SK-N-SH (cell line): ENCODE measurements at regions not wholly inside any gene's neighbourhood (a gene's known extent, or its start where the extent isn't known, plus 50 kb on each side); places are given as distances from the start of the nearest gene placed in this dataset.

Source experiments
- CTCF ChIA-PET: fragments of 300-600, 350-600 bp; formaldehyde crosslinking; extraction: SDS; loops from one replicate; lab custom pipeline; 2021; lab: Yijun Ruan, JAX
- POLR2A ChIA-PET: fragments of 350-600 bp; sonication (Branson Sonifier 250); formaldehyde crosslinking; extraction: SDS; loops from one replicate; lab custom pipeline; 2020; ENCODE audit warnings: antibody characterized with exemption, inconsistent platforms; lab: Yijun Ruan, JAX
- DNase-seq: peaks from one replicate; pipeline ENCODE4 v3.0.0; 2012
- H2AFZ ChIP-seq: fragments of 200-600 bp; sonication (generic); 2 replicates; pipeline ENCODE4 v1.8.1; 2016; ENCODE audit warnings: antibody characterized with exemption, mild to moderate bottlenecking, low read depth
- H3F3A ChIP-seq: fragments of 200-600 bp; sonication (generic); replicated peaks from 2 replicates; pipeline ENCODE3; 2016; ENCODE audit warnings: antibody characterized with exemption, mild to moderate bottlenecking; ENCODE audit not compliant: insufficient read depth
- H3K27ac ChIP-seq, 2 experiments: fragments of 200-500 bp in 1 of 2; fragments of 200-600 bp in 1 of 2; sonication (Bioruptor generic) in 1 of 2; sonication (generic), shearing (Covaris generic) in 1 of 2; 2 replicates each; pipeline versions ENCODE4 v1.5.1 to v1.6.1; 2014 to 2016; ENCODE audit warnings: low read depth in 2 of 2, inconsistent platforms in 1 of 2, low read length in 1 of 2, mild to moderate bottlenecking in 1 of 2, mixed read lengths in 1 of 2
- H3K27me3 ChIP-seq: fragments of 200-600 bp; sonication (generic), shearing (Covaris generic); 2 replicates; pipeline ENCODE4 v1.6.1; 2016; ENCODE audit warnings: mixed run types; ENCODE audit not compliant: insufficient read depth
- H3K36me3 ChIP-seq, 2 experiments: fragments of 200-500 bp in 1 of 2; fragments of 200-600 bp in 1 of 2; sonication (Bioruptor generic) in 1 of 2; sonication (generic) in 1 of 2; replicated peaks in 1 of 2; 2 replicates each; pipeline versions ENCODE3 to v1.5.1; 2014 to 2016; ENCODE audit warnings: low read length in 1 of 2, mild to moderate bottlenecking in 1 of 2; ENCODE audit not compliant: insufficient read depth in 2 of 2, control insufficient read depth in 1 of 2
- H3K4me1 ChIP-seq, 2 experiments: fragments of 200-500 bp in 1 of 2; fragments of 200-600 bp in 1 of 2; sonication (Bioruptor generic) in 1 of 2; sonication (generic), shearing (Covaris generic) in 1 of 2; 2 replicates each; pipeline versions ENCODE4 v1.5.1 to v1.6.1; 2014 to 2016; ENCODE audit warnings: low read depth in 1 of 2, low read length in 1 of 2, mixed run types in 1 of 2; ENCODE audit not compliant: insufficient read depth in 2 of 2, control insufficient read depth in 1 of 2
- H3K4me2 ChIP-seq: fragments of 200-600 bp; sonication (generic), shearing (Covaris generic); 2 replicates; pipeline ENCODE4 v1.6.1; 2017; ENCODE audit warnings: mixed run types
- H3K4me3 ChIP-seq, 2 experiments: fragments of 200-500 bp in 1 of 2; fragments of 200-600 bp in 1 of 2; sonication (Bioruptor generic) in 1 of 2; sonication (generic), shearing (Covaris generic) in 1 of 2; 2 replicates each; pipeline versions ENCODE4 v1.5.1 to v1.8.1; 2014 to 2016; ENCODE audit warnings: low read depth in 2 of 2, inconsistent platforms in 1 of 2, low read length in 1 of 2, mild to moderate bottlenecking in 1 of 2, mixed read lengths in 1 of 2, moderate library complexity in 1 of 2
- H3K79me2 ChIP-seq: fragments of 200-600 bp; sonication (generic); 2 replicates; pipeline ENCODE4 v1.8.1; 2017; ENCODE audit warnings: mild to moderate bottlenecking; ENCODE audit not compliant: insufficient read depth
- H3K9ac ChIP-seq: fragments of 200-600 bp; sonication (generic); 2 replicates; pipeline ENCODE4 v1.6.1; 2017; ENCODE audit warnings: mixed run types
- H3K9me2 ChIP-seq: fragments of 200-600 bp; sonication (generic); 2 replicates; pipeline ENCODE4 v1.6.1; 2017; ENCODE audit warnings: mixed run types
- H3K9me3 ChIP-seq: fragments of 200-600 bp; sonication (generic); 2 replicates; pipeline ENCODE4 v1.6.1; 2017; ENCODE audit warnings: mixed run types, mild to moderate bottlenecking, moderate library complexity
- H4K20me1 ChIP-seq: fragments of 200-600 bp; sonication (generic); 2 replicates; pipeline ENCODE4 v1.6.1; 2017; ENCODE audit warnings: mild to moderate bottlenecking, mixed run types; ENCODE audit not compliant: insufficient read depth
- CHD2 ChIP-seq: fragments of 150-350 bp; IDR thresholded peaks from 2 replicates; pipeline ENCODE4 v1.6.1; 2018; ENCODE audit warnings: low read length; ENCODE audit not compliant: partially characterized antibody
- EP300 ChIP-seq, 2 experiments: IDR thresholded peaks; 2 replicates each; pipeline versions ENCODE4 v1.4.0 to v1.6.1; 2012; ENCODE audit warnings: borderline replicate concordance in 1 of 2, low read depth in 1 of 2, low read length in 1 of 2
- EZH2phosphoT487 ChIP-seq: fragments of 200-600 bp; sonication (generic); IDR thresholded peaks from 2 replicates; pipeline ENCODE4 v1.6.1; 2017; ENCODE audit warnings: low read depth, mixed run types, mild to moderate bottlenecking, antibody characterized with exemption, moderate library complexity, borderline replicate concordance
- FOXJ3 ChIP-seq: sonication (generic); formaldehyde crosslinking; IDR thresholded peaks from 2 replicates; pipeline ENCODE4 v1.5.1; 2020; ENCODE audit warnings: mild to moderate bottlenecking, missing genetic modification reagents
- FOXM1 ChIP-seq: IDR thresholded peaks from 2 replicates; pipeline ENCODE4 v1.4.0; 2012; ENCODE audit warnings: low read depth, mild to moderate bottlenecking
- NFIC ChIP-seq: IDR thresholded peaks from 2 replicates; pipeline ENCODE4 v1.4.0; 2012; ENCODE audit warnings: borderline replicate concordance
- SIN3A ChIP-seq: IDR thresholded peaks from 2 replicates; pipeline ENCODE4 v1.6.1; 2012; ENCODE audit warnings: low read depth, mild to moderate bottlenecking, low read length, moderate library complexity, borderline replicate concordance
- SMC3 ChIP-seq: IDR thresholded peaks from 2 replicates; pipeline ENCODE4 v1.6.1; 2012; ENCODE audit warnings: low read depth, low read length, improper control_type of control experiment
- WGBS: methylation state at CpG from one replicate; pipeline ENCODE4 v1.1.6; 2017; ENCODE audit warnings: low lambda C conversion rate; 5-methylcytosine and 5-hydroxymethylcytosine counted together
- TF ChIP-seq, protein P1 (sequence below): IDR thresholded peaks from 2 replicates; pipeline ENCODE4 v1.4.0; 2012; ENCODE audit warnings: low read depth, borderline replicate concordance
- TF ChIP-seq, protein P2 (sequence below): fragments of 200-600 bp; sonication (generic); IDR thresholded peaks from 2 replicates; pipeline ENCODE4 v1.6.1; 2017; ENCODE audit warnings: antibody characterized with exemption, mild to moderate bottlenecking, moderate library complexity

DNA sequence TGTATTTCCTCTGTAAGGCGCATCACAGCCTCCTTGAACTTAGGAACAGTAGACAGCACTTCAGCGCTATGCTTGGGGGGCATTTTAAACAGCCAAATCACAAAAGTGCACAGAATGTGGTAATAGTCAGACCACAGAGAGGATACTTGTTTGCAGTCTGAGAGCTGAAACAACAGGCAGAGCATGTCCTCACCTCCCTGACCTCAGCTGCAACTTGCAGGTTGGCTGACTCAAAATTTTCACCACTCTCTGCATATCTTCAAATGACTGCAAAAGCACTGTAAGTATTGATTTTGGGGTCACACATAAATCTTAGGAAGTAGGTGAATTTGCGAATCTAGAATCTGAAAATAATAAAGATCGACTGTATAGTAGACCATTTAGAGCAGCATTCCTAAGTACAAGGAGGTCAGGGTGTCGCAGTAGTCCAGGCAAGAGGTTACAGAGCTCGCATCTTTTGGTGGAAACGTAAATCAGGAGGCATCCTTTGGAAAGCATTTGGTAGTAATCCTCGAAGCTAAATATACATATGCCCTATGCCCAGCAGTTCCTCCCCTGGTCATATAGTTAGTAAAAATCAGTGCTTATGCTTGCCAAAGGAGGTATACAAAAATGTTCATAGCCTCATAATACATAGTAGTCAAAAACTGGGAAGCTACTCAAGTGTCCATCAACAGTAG is 108.2 kb upstream of the MYCN start:
- ChIA-PET CTCF (interaction anchor here (0.6 to 3.5 kb wide), 3 partner anchors 10 to 199 kb away, joined by 3 to 14 read pairs (median 4); no protein-coding TSS in a partner anchor), POLR2A (no interaction called here)
- Histone ChIP-seq H3K36me3 (no peaks in the 10 kb centered on the region), H3F3A (no peaks in the 10 kb centered on the region), H3K27ac (no peak overlapping the region), H3K4me2 (no peak overlapping the region), H4K20me1 (no peaks in the 10 kb centered on the region), H3K79me2 (no peaks in the 10 kb centered on the region), H3K4me3 (no peak overlapping the region), H3K9ac (no peak overlapping the region), H2AFZ (no peak overlapping the region), H3K9me2 (no peaks in the 10 kb centered on the region), H3K9me3 (0 out of 2 replicates have a peak, but pooled peaks cover 4% of the 10 kb centered on the region), H3K4me1 (no peaks in the 10 kb centered on the region; a peak in 1 of 4 replicates), H3K27me3 (no peaks in the 10 kb centered on the region)
- WGBS: 40% methylated on average over 8 of the region's 8 CpGs
- no peak for TF ChIP-seq SIN3A
- no peak for TF ChIP-seq FOXJ3 (CRISPR knock-in tag)
- no peak for DNase-seq

DNA sequence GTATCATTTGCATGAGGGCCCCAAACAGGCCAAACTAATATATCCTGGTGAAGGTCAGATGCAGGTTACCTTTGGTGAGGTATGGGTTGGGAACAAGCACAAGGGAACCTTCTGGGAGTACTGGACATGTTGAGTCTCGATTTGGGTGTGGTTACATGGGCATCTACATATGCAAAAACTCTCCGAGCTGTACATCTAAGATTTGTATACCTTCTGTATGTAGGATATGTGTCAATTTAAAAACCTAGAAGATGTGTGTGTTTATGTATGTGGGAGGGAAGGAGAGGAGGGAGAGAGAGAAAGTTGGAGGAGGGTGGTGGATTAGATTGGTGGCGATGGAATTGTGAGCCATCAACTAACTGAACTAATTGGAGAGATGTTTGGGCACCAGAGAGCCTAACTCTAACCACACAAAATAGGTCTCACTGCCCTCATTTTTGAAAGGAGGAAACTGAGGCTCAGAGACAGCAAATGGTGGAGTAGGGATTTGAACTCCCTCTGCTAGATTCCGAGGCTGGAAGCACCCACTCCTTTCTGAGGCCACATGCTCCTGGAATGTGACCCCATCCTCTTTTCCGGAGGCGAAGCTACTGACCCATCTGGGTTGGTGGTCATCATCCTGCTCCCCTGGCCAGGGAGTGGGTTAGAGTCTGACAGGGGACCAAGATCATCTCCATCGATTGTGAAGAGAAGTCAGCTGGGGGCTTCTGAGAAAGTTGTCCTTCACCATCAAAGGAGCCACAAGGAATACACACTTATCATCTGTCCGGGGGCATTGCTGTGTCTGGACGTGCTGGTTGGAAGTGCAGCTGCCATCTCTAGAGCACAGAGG is 107.3 kb upstream of the MYCN start:
- CTCF ChIA-PET: interaction anchor here (0.6 to 3.5 kb wide), 4 partner anchors 9 to 200 kb away, joined by 3 to 14 read pairs (median 4); no protein-coding TSS in a partner anchor
- Histone ChIP-seq H3K9me2 (no peaks in the 10 kb centered on the region), H4K20me1 (no peaks in the 10 kb centered on the region), H3K4me3 (no peak overlapping the region), H3K36me3 (no peaks in the 10 kb centered on the region), H3K9me3 (no peaks in the 10 kb centered on the region), H3K79me2 (no peaks in the 10 kb centered on the region), H3K4me1 (no peaks in the 10 kb centered on the region), H3K4me2 (no peak overlapping the region), H3K27me3 (no peaks in the 10 kb centered on the region), H3K27ac (no peak overlapping the region), H3F3A (no peaks in the 10 kb centered on the region), H3K9ac (no peak overlapping the region), H2AFZ (no peak overlapping the region)
- TF ChIP-seq CHD2: no peak
- no peak for TF ChIP-seq FOXJ3 (CRISPR knock-in tag)
- TF ChIP-seq, protein P1, sequence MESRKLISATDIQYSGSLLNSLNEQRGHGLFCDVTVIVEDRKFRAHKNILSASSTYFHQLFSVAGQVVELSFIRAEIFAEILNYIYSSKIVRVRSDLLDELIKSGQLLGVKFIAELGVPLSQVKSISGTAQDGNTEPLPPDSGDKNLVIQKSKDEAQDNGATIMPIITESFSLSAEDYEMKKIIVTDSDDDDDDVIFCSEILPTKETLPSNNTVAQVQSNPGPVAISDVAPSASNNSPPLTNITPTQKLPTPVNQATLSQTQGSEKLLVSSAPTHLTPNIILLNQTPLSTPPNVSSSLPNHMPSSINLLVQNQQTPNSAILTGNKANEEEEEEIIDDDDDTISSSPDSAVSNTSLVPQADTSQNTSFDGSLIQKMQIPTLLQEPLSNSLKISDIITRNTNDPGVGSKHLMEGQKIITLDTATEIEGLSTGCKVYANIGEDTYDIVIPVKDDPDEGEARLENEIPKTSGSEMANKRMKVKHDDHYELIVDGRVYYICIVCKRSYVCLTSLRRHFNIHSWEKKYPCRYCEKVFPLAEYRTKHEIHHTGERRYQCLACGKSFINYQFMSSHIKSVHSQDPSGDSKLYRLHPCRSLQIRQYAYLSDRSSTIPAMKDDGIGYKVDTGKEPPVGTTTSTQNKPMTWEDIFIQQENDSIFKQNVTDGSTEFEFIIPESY: no peak
- TF ChIP-seq, protein P2, sequence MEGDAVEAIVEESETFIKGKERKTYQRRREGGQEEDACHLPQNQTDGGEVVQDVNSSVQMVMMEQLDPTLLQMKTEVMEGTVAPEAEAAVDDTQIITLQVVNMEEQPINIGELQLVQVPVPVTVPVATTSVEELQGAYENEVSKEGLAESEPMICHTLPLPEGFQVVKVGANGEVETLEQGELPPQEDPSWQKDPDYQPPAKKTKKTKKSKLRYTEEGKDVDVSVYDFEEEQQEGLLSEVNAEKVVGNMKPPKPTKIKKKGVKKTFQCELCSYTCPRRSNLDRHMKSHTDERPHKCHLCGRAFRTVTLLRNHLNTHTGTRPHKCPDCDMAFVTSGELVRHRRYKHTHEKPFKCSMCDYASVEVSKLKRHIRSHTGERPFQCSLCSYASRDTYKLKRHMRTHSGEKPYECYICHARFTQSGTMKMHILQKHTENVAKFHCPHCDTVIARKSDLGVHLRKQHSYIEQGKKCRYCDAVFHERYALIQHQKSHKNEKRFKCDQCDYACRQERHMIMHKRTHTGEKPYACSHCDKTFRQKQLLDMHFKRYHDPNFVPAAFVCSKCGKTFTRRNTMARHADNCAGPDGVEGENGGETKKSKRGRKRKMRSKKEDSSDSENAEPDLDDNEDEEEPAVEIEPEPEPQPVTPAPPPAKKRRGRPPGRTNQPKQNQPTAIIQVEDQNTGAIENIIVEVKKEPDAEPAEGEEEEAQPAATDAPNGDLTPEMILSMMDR: no peak
- no peak for TF ChIP-seq SMC3
- no peak for TF ChIP-seq SIN3A
- no peak for TF ChIP-seq EZH2phosphoT487
- TF ChIP-seq EP300 (IDR thresholded peaks at IDR 0.05; ENCODE audit: borderline replicate concordance in 1 of 2, low read depth in 1 of 2, low read length in 1 of 2): no peak
- TF ChIP-seq FOXM1: no peak
- no peak for TF ChIP-seq NFIC
- DNase-seq: no peak
- POLR2A ChIA-PET: no interaction called here
- 33% methylated on average over 9 of the region's 9 CpGs for WGBS
